ENCODE measurements at regions not wholly inside any gene's neighbourhood (a gene's known extent, or its start where the extent isn't known, plus 50 kb on each side); places are given as distances from the start of the nearest gene placed in this dataset.
"Not testable (repeated sequence)": the region's sequence is repeated elsewhere in the genome, so short reads cannot be mapped to it uniquely, and the experiment has no call there.

- no peak for FAIRE-seq
- TF ChIP-seq POLR2A (IDR thresholded peaks at IDR 0.05; ENCODE audit: low read depth, low read length): no peak
- no peak for DNase-seq (ENCODE audit: insufficient read length, low spot score)
Observed at GRCh38 chr4:45302828-45303227, 576.5 kb upstream of the GNPDA2 start.

- no peak for DNase-seq (ENCODE audit: insufficient read length, low spot score)
- FAIRE-seq: no peak
Observed at GRCh38 chr4:45294464-45294863, 568.1 kb upstream of the GNPDA2 start.

GRCh38 chr4:45293335-45293734 lies 567.0 kb upstream of the GNPDA2 start:
- no peak for TF ChIP-seq POLR2A (IDR thresholded peaks at IDR 0.05; ENCODE audit: low read depth, low read length)
- DNase-seq (ENCODE audit: insufficient read length, low spot score) (no peak), FAIRE-seq (no peak)

More at GRCh38 chr4:45294464-45294863, 568.1 kb upstream of the GNPDA2 start:
- no peak for TF ChIP-seq POLR2A (IDR thresholded peaks at IDR 0.05; ENCODE audit: low read depth, low read length)

GRCh38 chr4:45292844-45293243 lies 566.5 kb upstream of the GNPDA2 start:
- FAIRE-seq: no peak
- no peak for TF ChIP-seq POLR2A (IDR thresholded peaks at IDR 0.05; ENCODE audit: low read depth, low read length)

GRCh38 chr4:45284400-45285085 lies 558.2 kb upstream of the GNPDA2 start:
- FAIRE-seq (no peak), DNase-seq (ENCODE audit: insufficient read length, low spot score) (no peak)
- TF ChIP-seq POLR2A (IDR thresholded peaks at IDR 0.05; ENCODE audit: low read depth, low read length): no peak

More at GRCh38 chr4:45292844-45293243, 566.5 kb upstream of the GNPDA2 start:
- DNase-seq (ENCODE audit: insufficient read length, low spot score): no peak

GRCh38 chr4:45283352-45283751 lies 557.0 kb upstream of the GNPDA2 start:
- FAIRE-seq (no peak), DNase-seq (ENCODE audit: insufficient read length, low spot score) (no peak)
- TF ChIP-seq POLR2A (IDR thresholded peaks at IDR 0.05; ENCODE audit: low read depth, low read length): no peak

GRCh38 chr4:45280121-45280520 lies 553.8 kb upstream of the GNPDA2 start:
- FAIRE-seq (no peak), DNase-seq (ENCODE audit: insufficient read length, low spot score) (no peak)
- no peak for TF ChIP-seq POLR2A (IDR thresholded peaks at IDR 0.05; ENCODE audit: low read depth, low read length)

- TF ChIP-seq POLR2A (IDR thresholded peaks at IDR 0.05; ENCODE audit: low read depth, low read length): no peak
- FAIRE-seq: no peak
- DNase-seq (ENCODE audit: insufficient read length, low spot score): no peak
Observed at GRCh38 chr4:45275862-45276261, 549.5 kb upstream of the GNPDA2 start.

GRCh38 chr4:45248106-45248505 lies 521.8 kb upstream of the GNPDA2 start:
- not testable (repeated sequence) for DNase-seq (ENCODE audit: insufficient read length, low spot score); FAIRE-seq

GRCh38 chr4:45241976-45242375 lies 515.6 kb upstream of the GNPDA2 start:
- DNase-seq (ENCODE audit: insufficient read length, low spot score): no peak
- TF ChIP-seq POLR2A (IDR thresholded peaks at IDR 0.05; ENCODE audit: low read depth, low read length): no peak
- no peak for FAIRE-seq

GRCh38 chr4:45229206-45229605 lies 502.9 kb upstream of the GNPDA2 start:
- FAIRE-seq (no peak), DNase-seq (ENCODE audit: insufficient read length, low spot score) (no peak)
- TF ChIP-seq POLR2A (IDR thresholded peaks at IDR 0.05; ENCODE audit: low read depth, low read length): no peak

GRCh38 chr4:45215976-45216542 lies 489.7 kb upstream of the GNPDA2 start:
- DNase-seq (ENCODE audit: insufficient read length, low spot score) (no peak), FAIRE-seq (no peak)
- no peak for TF ChIP-seq POLR2A (IDR thresholded peaks at IDR 0.05; ENCODE audit: low read depth, low read length)

GRCh38 chr4:45208476-45208875 lies 482.1 kb upstream of the GNPDA2 start:
- DNase-seq (ENCODE audit: insufficient read length, low spot score); FAIRE-seq: not testable (repeated sequence)

- DNase-seq (ENCODE audit: insufficient read length, low spot score); FAIRE-seq: not testable (repeated sequence)
Observed at GRCh38 chr4:45207864-45208331, 481.5 kb upstream of the GNPDA2 start.

GRCh38 chr4:45207241-45207863 lies 481.0 kb upstream of the GNPDA2 start:
- FAIRE-seq; DNase-seq (ENCODE audit: insufficient read length, low spot score): not testable (repeated sequence)

Measured in H54 (cell line).